GM12878 (cell line): ENCODE measurements at regions not wholly inside any gene's neighbourhood (a gene's known extent, or its start where the extent isn't known, plus 50 kb on each side); places are given as distances from the start of the nearest gene placed in this dataset.
"Not testable (repeated sequence)": the region's sequence is repeated elsewhere in the genome, so short reads cannot be mapped to it uniquely, and the experiment has no call there.

Experiments used
- ATAC-seq: fragments of 200-7000 bp; cut with Tn5 transposase; 3 replicates; pipeline ENCODE4 v1.9.1; 2020; ENCODE audit warnings: mild to moderate bottlenecking, moderate library complexity
- BruUV-seq: library from RNA; stranded (reverse); fragments of 400-500 nt; replicated peaks from 2 replicates; lab custom pipeline; 2021; lab: Mats Ljungman, UMichigan
- CTCF ChIA-PET: fragments of 300-600 bp; sonication (Branson Sonifier 250); formaldehyde crosslinking; extraction: SDS; loops from one replicate; lab custom pipeline; 2021; ENCODE audit warnings: inconsistent platforms; lab: Yijun Ruan, JAX
- POLR2A ChIA-PET: fragments of 350-600 bp; formaldehyde crosslinking; extraction: SDS; loops from one replicate; lab custom pipeline; 2021; ENCODE audit warnings: inconsistent platforms; lab: Charles Lee
- RAD21 ChIA-PET: fragments of 300-600 bp; sonication (Branson Sonifier 250); formaldehyde crosslinking; loops from one replicate; lab custom pipeline; 2023; ENCODE audit warnings: antibody characterized with exemption; ENCODE audit not compliant: unreplicated experiment; lab: Charles Lee
- SMC1A ChIA-PET: fragments of 300-600 bp; sonication (Branson Sonifier 250); formaldehyde crosslinking; loops from one replicate; lab custom pipeline; 2023; ENCODE audit not compliant: unreplicated experiment, uncharacterized antibody; lab: Charles Lee
- DNase-seq: peaks from one replicate; pipeline ENCODE4 v3.0.0-alpha.2; 2011; ENCODE audit warnings: low read depth, low spot score
- FAIRE-seq: peaks from 3 replicates; lab custom pipeline; 2011; peaks lifted over from hg19 to GRCh38; lab: Jason Lieb, UNC
- H2AFZ ChIP-seq: 2 replicates; pipeline ENCODE4 v1.6.0; 2011; ENCODE audit warnings: low read depth, low read length, control low read depth; ENCODE audit not compliant: control insufficient read depth
- H3K27ac ChIP-seq: 2 replicates; pipeline ENCODE4 v1.5.1; 2011; ENCODE audit warnings: control low read depth; ENCODE audit not compliant: control insufficient read depth, insufficient read depth
- H3K27me3 ChIP-seq, 2 experiments: replicated peaks in 1 of 2; 2 replicates each; pipeline versions ENCODE4 v1.6.0 to v1.6.1; 2011; ENCODE audit warnings: low read length in 1 of 2; ENCODE audit not compliant: control insufficient read depth in 2 of 2, insufficient read depth in 2 of 2
- H3K36me3 ChIP-seq, 2 experiments: 2 replicates each; pipeline ENCODE4 v1.5.1; 2011; ENCODE audit warnings: low read length in 1 of 2; ENCODE audit not compliant: control insufficient read depth in 2 of 2, insufficient read depth in 2 of 2
- H3K4me1 ChIP-seq: 2 replicates; pipeline ENCODE4 v1.6.1; 2011; ENCODE audit warnings: mild to moderate bottlenecking, low read length, moderate library complexity, mixed read lengths; ENCODE audit not compliant: control insufficient read depth, insufficient read depth
- H3K4me2 ChIP-seq: 2 replicates; pipeline ENCODE4 v1.6.0; 2011; ENCODE audit warnings: control low read depth; ENCODE audit not compliant: control insufficient read depth, insufficient read depth
- H3K4me3 ChIP-seq: fragments of 200-600 bp; sonication (generic); 2 replicates; pipeline ENCODE4 v1.5.1; 2016
- H3K79me2 ChIP-seq: 2 replicates; pipeline ENCODE4 v1.6.0; 2011; ENCODE audit warnings: low read length; ENCODE audit not compliant: control insufficient read depth, insufficient read depth
- H3K9ac ChIP-seq: 2 replicates; pipeline ENCODE4 v1.8.0; 2011; ENCODE audit warnings: low read length, control low read depth, mixed read lengths; ENCODE audit not compliant: control insufficient read depth, insufficient read depth
- H3K9me3 ChIP-seq: replicated peaks from 3 replicates; pipeline ENCODE4 v1.5.1; 2011; ENCODE audit warnings: mild to moderate bottlenecking, low read length; ENCODE audit not compliant: control insufficient read depth, insufficient read depth
- H4K20me1 ChIP-seq: 2 replicates; pipeline ENCODE4 v1.6.0; 2011; ENCODE audit not compliant: control insufficient read depth, insufficient read depth
- BMI1 ChIP-seq: fragments of 450-650 bp; IDR thresholded peaks from 2 replicates; pipeline ENCODE4 v1.6.1; 2016; ENCODE audit warnings: mild to moderate bottlenecking, moderate library complexity, borderline replicate concordance
- HSF1 ChIP-seq: fragments of 150-350 bp; IDR thresholded peaks from 2 replicates; pipeline ENCODE4 v1.6.1; 2014; ENCODE audit warnings: mild to moderate bottlenecking, low read depth, low read length
- MYC ChIP-seq: IDR thresholded peaks from 2 replicates; pipeline ENCODE4 v1.6.1; 2011; ENCODE audit warnings: mild to moderate bottlenecking, low read length, moderate library complexity, inconsistent platforms; ENCODE audit not compliant: insufficient read depth, insufficient replicate concordance, insufficient read length, severe bottlenecking
- RAD51 ChIP-seq: fragments of 450-650 bp; IDR thresholded peaks from 2 replicates; pipeline ENCODE4 v1.6.1; 2016; ENCODE audit warnings: moderate library complexity, mild to moderate bottlenecking, inconsistent platforms
- SIX5 ChIP-seq: IDR thresholded peaks from 2 replicates; pipeline ENCODE4 v1.6.1; 2011; ENCODE audit warnings: mild to moderate bottlenecking, low read depth, low read length, moderate library complexity; ENCODE audit not compliant: severe bottlenecking
- SMAD5 ChIP-seq: IDR thresholded peaks from 2 replicates; pipeline ENCODE4 v1.6.1; 2016; ENCODE audit warnings: antibody characterized with exemption, low read depth
- SP1 ChIP-seq: IDR thresholded peaks from one replicate; pipeline ENCODE4 v1.6.1; 2011; ENCODE audit warnings: low read depth, low read length
- TAF1 ChIP-seq: IDR thresholded peaks from 2 replicates; pipeline ENCODE4 v1.6.1; 2011; ENCODE audit warnings: mild to moderate bottlenecking, low read depth, low read length, borderline replicate concordance
- WRNIP1 ChIP-seq: IDR thresholded peaks from 2 replicates; pipeline ENCODE4 v1.6.1; 2011; ENCODE audit warnings: low read depth, low read length, improper control_type of control experiment, borderline replicate concordance
- WGBS: methylation state at CpG from one replicate; pipeline ENCODE4 v1.1.6; 2016; ENCODE audit warnings: low lambda C conversion rate; ENCODE audit not compliant: insufficient replicate concordance, insufficient coverage; ENCODE audit errors: missing lambda C conversion rate; 5-methylcytosine and 5-hydroxymethylcytosine counted together
- in situ Hi-C: fragments of 300-500 bp; cut with MboI; formaldehyde crosslinking; loops from 9 replicates; pipeline ENCODE4 v1.14.3; 2018; ENCODE audit warnings: mixed read lengths
- intact Hi-C: fragments of 100-400 bp; cut with micrococcal nuclease; formaldehyde crosslinking; loops from one replicate; pipeline ENCODE4 v1.14.2; 2022; ENCODE audit not compliant: unreplicated experiment
- TF ChIP-seq, protein P1 (sequence below): IDR thresholded peaks from 2 replicates; pipeline ENCODE4 v1.6.1; 2012; ENCODE audit warnings: low read depth, low read length, improper control_type of control experiment

GRCh38 chr12:131430158-131430742 lies 280.6 kb upstream of the SFSWAP start:
- POLR2A ChIA-PET: no interaction called here
- Histone ChIP-seq H4K20me1 (no peaks in the 10 kb centered on the region), H3K9ac (no peak overlapping the region), H3K9me3 (peaks cover 4% of the 10 kb centered on the region; the same call in 1 of the 3 replicates), H3K36me3 (no peaks in the 10 kb centered on the region), H3K79me2 (no peaks in the 10 kb centered on the region), H3K27me3 (no peaks in the 10 kb centered on the region), H2AFZ (no peak overlapping the region), H3K27ac (no peak overlapping the region), H3K4me2 (no peak overlapping the region), H3K4me3 (no peak overlapping the region), H3K4me1 (peaks cover 8% of the 10 kb centered on the region)
- RAD21 ChIA-PET: no interaction called here
- DNase-seq (no peak), FAIRE-seq (no peak), ATAC-seq (no peak)
- CTCF ChIA-PET: no interaction called here
- intact Hi-C loops (no loop called here), in situ Hi-C loops (no loop called here)
- SMC1A ChIA-PET: no interaction called here
- TF ChIP-seq MYC: no peak
- TF ChIP-seq SIX5: no peak
- TF ChIP-seq SP1: no peak
- TF ChIP-seq TAF1: no peak
- TF ChIP-seq RAD51: no peak
- no peak for TF ChIP-seq HSF1
- TF ChIP-seq, protein P1, sequence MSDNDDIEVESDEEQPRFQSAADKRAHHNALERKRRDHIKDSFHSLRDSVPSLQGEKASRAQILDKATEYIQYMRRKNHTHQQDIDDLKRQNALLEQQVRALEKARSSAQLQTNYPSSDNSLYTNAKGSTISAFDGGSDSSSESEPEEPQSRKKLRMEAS: no peak
- no peak for TF ChIP-seq BMI1
- TF ChIP-seq WRNIP1: no peak
- no peak for TF ChIP-seq SMAD5
- WGBS: 60% methylated on average over 7 of the region's 8 CpGs
- no TSS peak for BruUV-seq

GRCh38 chr12:131431126-131431655 lies 279.7 kb upstream of the SFSWAP start:
- H3K9me3 ChIP-seq, BruUV-seq, ATAC-seq, H3K79me2 ChIP-seq, FAIRE-seq, SMC1A ChIA-PET, CTCF ChIA-PET, RAD21 ChIA-PET, H3K4me2 ChIP-seq, H3K9ac ChIP-seq, H3K27me3 ChIP-seq, H3K4me1 ChIP-seq, intact Hi-C loops, H3K27ac ChIP-seq, in situ Hi-C loops, H3K4me3 ChIP-seq, H4K20me1 ChIP-seq, H2AFZ ChIP-seq, H3K36me3 ChIP-seq, DNase-seq: not testable (repeated sequence)
- POLR2A ChIA-PET: interaction anchor here (0.6 kb wide), 1 partner anchor 45 kb away, joined by 3 read pairs; no protein-coding TSS in a partner anchor
- WGBS: 74% methylated on average over 16 of the region's 17 CpGs
